ENCODE measurements at regions not wholly inside any gene's neighbourhood (a gene's known extent, or its start where the extent isn't known, plus 50 kb on each side); places are given as distances from the start of the nearest gene placed in this dataset.

DNA sequence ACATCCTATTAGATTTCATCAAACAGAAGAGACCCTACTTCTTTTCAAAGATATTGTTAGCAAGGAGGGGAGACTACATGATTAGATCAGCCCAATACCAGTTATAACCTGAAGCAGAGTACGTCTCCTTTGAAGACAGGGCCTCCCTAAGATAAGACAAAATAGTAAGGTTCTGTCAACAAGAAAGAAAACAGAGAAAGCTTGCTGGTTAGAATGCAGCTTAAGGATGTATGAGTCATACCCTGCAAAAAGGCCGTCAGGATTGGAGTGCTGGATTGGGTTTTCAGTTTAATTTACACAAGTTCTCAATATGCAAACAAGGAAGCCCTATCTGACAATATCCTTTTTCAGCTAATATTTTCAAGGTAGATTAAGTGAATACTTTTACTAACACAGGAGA lies 1581.2 kb upstream of the WWC1 start:
- no peaks in the 10 kb centered on the region for H3K9me3 ChIP-seq (ENCODE audit: low read length)
- TF ChIP-seq EZH2phosphoT487 (IDR thresholded peaks at IDR 0.05; ENCODE audit: borderline replicate concordance, low read depth, low read length), result no peak
- TF ChIP-seq, protein P1, sequence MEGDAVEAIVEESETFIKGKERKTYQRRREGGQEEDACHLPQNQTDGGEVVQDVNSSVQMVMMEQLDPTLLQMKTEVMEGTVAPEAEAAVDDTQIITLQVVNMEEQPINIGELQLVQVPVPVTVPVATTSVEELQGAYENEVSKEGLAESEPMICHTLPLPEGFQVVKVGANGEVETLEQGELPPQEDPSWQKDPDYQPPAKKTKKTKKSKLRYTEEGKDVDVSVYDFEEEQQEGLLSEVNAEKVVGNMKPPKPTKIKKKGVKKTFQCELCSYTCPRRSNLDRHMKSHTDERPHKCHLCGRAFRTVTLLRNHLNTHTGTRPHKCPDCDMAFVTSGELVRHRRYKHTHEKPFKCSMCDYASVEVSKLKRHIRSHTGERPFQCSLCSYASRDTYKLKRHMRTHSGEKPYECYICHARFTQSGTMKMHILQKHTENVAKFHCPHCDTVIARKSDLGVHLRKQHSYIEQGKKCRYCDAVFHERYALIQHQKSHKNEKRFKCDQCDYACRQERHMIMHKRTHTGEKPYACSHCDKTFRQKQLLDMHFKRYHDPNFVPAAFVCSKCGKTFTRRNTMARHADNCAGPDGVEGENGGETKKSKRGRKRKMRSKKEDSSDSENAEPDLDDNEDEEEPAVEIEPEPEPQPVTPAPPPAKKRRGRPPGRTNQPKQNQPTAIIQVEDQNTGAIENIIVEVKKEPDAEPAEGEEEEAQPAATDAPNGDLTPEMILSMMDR (conservative IDR thresholded peaks at IDR 0.05; ENCODE audit: low read length), result no peak
- H3K27ac ChIP-seq (ENCODE audit: low read depth, low read length, poor library complexity, severe bottlenecking), result no peak overlapping the region
- POLR2A ChIA-PET, result no interaction called here
- no peaks in the 10 kb centered on the region for H3K9me2 ChIP-seq (ENCODE audit: insufficient read depth, low read length)
- H3K4me3 ChIP-seq (ENCODE audit: low read depth, low read length, poor library complexity, severe bottlenecking), result no peak overlapping the region
- H4K20me1 ChIP-seq (ENCODE audit: insufficient read depth, low read length), result no peaks in the 10 kb centered on the region
- no TSS peak for BruUV-seq (replicated peaks)
- H2AFZ ChIP-seq (ENCODE audit: low read length), result no peak overlapping the region
- intact Hi-C loops (cut with micrococcal nuclease; ENCODE audit: unreplicated experiment), result no loop called here
- H3K4me2 ChIP-seq (ENCODE audit: low read length), result no peak overlapping the region
- H3K79me2 ChIP-seq (ENCODE audit: insufficient read depth, low read depth, low read length), result no peaks in the 10 kb centered on the region
- no peaks in the 10 kb centered on the region for H3K36me3 ChIP-seq (ENCODE audit: insufficient read depth, low read length)
- no peak for DNase-seq (ENCODE audit: low spot score)
- H3K4me1 ChIP-seq (ENCODE audit: insufficient read depth, low read length, poor library complexity, severe bottlenecking), result no peaks in the 10 kb centered on the region
- CTCF ChIA-PET (ENCODE audit: unreplicated experiment), result no interaction called here

DNA sequence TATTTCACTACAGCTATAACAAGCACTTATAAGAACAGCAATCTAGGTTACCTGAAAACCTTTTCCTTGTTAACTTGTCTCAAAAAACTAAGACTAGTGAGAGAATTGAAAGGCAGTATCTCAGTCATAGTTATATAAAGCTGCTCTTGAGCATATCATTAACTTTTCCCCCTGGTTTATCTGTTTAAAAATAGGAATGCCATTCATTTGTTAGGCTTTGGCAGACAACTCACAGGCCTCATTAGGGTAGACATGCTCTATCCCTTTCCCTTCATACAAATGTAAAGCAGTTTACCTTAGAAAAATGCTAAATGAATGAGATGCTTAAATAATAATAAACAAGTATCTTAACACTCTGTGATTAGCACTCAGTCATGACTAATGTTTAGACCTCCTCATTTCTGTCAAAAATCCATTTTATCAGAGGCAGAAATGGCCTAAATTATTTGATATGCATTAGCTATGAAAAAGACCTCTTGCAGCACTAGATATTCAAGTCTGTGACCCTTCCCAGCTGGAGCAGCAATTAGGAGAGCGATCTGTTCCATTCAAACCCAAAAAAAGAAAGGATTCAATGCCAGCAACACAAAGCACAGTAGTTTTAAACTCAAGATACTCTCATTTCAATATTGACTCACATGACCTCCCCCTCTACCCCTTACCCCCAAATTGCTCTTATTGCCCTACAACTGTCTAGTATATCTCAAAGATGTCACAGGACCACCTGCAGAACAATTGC lies 1578.8 kb upstream of the WWC1 start:
- Histone ChIP-seq H3K4me1 (ENCODE audit: insufficient read depth, low read length, poor library complexity, severe bottlenecking) (no peaks in the 10 kb centered on the region), H2AFZ (ENCODE audit: low read length) (no peak overlapping the region), H3K9me2 (ENCODE audit: insufficient read depth, low read length) (no peaks in the 10 kb centered on the region), H3K9me3 (ENCODE audit: low read length) (no peaks in the 10 kb centered on the region), H3K4me2 (ENCODE audit: low read length) (no peak overlapping the region), H3K27ac (ENCODE audit: low read depth, low read length, poor library complexity, severe bottlenecking) (no peak overlapping the region), H3K79me2 (ENCODE audit: insufficient read depth, low read depth, low read length) (no peaks in the 10 kb centered on the region), H4K20me1 (ENCODE audit: insufficient read depth, low read length) (no peaks in the 10 kb centered on the region), H3K36me3 (ENCODE audit: insufficient read depth, low read length) (no peaks in the 10 kb centered on the region), H3K4me3 (ENCODE audit: low read depth, low read length, poor library complexity, severe bottlenecking) (no peak overlapping the region)
- ChIA-PET POLR2A (interaction anchor here (0.6 kb wide), 1 partner anchor 244 kb away, joined by 3 read pairs; no protein-coding TSS in a partner anchor), CTCF (ENCODE audit: unreplicated experiment) (no interaction called here)
- no TSS peak for BruUV-seq (replicated peaks)
- intact Hi-C loops (cut with micrococcal nuclease; ENCODE audit: unreplicated experiment), result no loop called here
- DNase-seq (ENCODE audit: low spot score), result no peak
- TF ChIP-seq, protein P1 (conservative IDR thresholded peaks at IDR 0.05; ENCODE audit: low read length), result no peak
- TF ChIP-seq EZH2phosphoT487 (IDR thresholded peaks at IDR 0.05; ENCODE audit: borderline replicate concordance, low read depth, low read length), result no peak

DNA sequence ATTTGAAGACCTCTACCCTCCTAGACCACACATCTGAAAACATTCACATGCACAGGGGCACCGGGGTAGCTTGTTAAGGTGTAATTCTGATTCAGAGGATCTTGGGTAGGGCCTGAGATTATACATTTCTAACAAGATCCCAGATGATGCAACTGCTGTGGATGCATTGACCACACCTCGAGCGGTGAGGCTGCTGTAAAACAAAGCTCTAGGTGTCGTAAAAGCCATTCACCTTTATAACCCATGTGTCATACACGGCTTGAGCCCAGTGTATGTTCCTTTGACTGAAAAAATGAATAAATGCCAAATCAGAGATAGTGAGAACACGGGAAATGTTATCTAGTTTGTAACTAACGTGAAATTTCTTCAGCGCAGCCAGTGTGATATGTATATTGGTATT lies 1578.2 kb upstream of the WWC1 start:
- Histone ChIP-seq H2AFZ (ENCODE audit: low read length) (no peak overlapping the region), H3K36me3 (ENCODE audit: insufficient read depth, low read length) (no peaks in the 10 kb centered on the region), H3K79me2 (ENCODE audit: insufficient read depth, low read depth, low read length) (no peaks in the 10 kb centered on the region), H3K9me3 (ENCODE audit: low read length) (no peaks in the 10 kb centered on the region), H3K4me2 (ENCODE audit: low read length) (no peak overlapping the region), H3K4me3 (ENCODE audit: low read depth, low read length, poor library complexity, severe bottlenecking) (no peak overlapping the region), H4K20me1 (ENCODE audit: insufficient read depth, low read length) (no peaks in the 10 kb centered on the region), H3K4me1 (ENCODE audit: insufficient read depth, low read length, poor library complexity, severe bottlenecking) (no peaks in the 10 kb centered on the region), H3K27ac (ENCODE audit: low read depth, low read length, poor library complexity, severe bottlenecking) (no peak overlapping the region), H3K9me2 (ENCODE audit: insufficient read depth, low read length) (no peaks in the 10 kb centered on the region)
- TF ChIP-seq, protein P1 (conservative IDR thresholded peaks at IDR 0.05; ENCODE audit: low read length), result no peak
- TF ChIP-seq EZH2phosphoT487 (IDR thresholded peaks at IDR 0.05; ENCODE audit: borderline replicate concordance, low read depth, low read length), result no peak
- no TSS peak for BruUV-seq (replicated peaks)
- no peak for DNase-seq (ENCODE audit: low spot score)
- ChIA-PET CTCF (ENCODE audit: unreplicated experiment) (no interaction called here), POLR2A (interaction anchor here (0.6 kb wide), 1 partner anchor 245 kb away, joined by 3 read pairs; no protein-coding TSS in a partner anchor)
- intact Hi-C loops (cut with micrococcal nuclease; ENCODE audit: unreplicated experiment), result no loop called here
